Cardiac fibroblast (primary cell): ENCODE measurements at regions not wholly inside any gene's neighbourhood (a gene's known extent, or its start where the extent isn't known, plus 50 kb on each side); places are given as distances from the start of the nearest gene placed in this dataset.

ENCODE experiments used
- DNase-seq, 2 donors: peaks; one replicate each; pipeline versions ENCODE4 v3.0.0 to v3.0.0-alpha.2; 2010; ENCODE audit warnings: low read depth in 2 of 2
- H3K4me3 ChIP-seq, 2 donors: replicated peaks in 1 of 2; 1 replicate in 1 of 2; 2 replicates in 1 of 2; pipeline ENCODE4 v1.5.1; 2011; ENCODE audit warnings: low read depth in 2 of 2, low read length in 2 of 2, mild to moderate bottlenecking in 2 of 2, moderate library complexity in 1 of 2
- TF ChIP-seq, protein P1 (sequence below): IDR thresholded peaks from one replicate; pipeline ENCODE4 v1.5.1; 2011; ENCODE audit warnings: low read depth, mild to moderate bottlenecking, low read length, inconsistent platforms

DNA sequence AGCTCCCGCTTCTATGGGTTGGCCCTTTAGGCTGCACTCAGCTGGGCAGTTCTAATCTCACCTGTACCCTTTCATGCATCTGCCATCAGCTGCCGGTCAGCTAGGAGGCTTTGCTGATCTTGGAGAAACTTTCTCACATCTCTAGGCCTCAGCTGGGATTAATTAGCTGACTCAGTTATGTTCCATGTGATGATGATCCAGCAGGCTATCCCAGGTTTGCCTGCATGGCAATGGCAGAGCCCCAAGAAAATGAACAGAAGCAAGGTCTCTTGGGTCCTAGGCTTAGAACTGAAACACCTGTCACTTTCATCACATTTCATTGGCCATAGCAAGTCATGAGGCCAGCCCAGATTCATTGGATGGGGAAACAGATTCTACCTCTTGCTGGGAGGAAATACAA is 304.6 kb upstream of the TBC1D5 start:
- DNase-seq = peak in 1 of 2 donors; percentile 25
- no peak overlapping the region for H3K4me3 ChIP-seq
- TF ChIP-seq, protein P1, sequence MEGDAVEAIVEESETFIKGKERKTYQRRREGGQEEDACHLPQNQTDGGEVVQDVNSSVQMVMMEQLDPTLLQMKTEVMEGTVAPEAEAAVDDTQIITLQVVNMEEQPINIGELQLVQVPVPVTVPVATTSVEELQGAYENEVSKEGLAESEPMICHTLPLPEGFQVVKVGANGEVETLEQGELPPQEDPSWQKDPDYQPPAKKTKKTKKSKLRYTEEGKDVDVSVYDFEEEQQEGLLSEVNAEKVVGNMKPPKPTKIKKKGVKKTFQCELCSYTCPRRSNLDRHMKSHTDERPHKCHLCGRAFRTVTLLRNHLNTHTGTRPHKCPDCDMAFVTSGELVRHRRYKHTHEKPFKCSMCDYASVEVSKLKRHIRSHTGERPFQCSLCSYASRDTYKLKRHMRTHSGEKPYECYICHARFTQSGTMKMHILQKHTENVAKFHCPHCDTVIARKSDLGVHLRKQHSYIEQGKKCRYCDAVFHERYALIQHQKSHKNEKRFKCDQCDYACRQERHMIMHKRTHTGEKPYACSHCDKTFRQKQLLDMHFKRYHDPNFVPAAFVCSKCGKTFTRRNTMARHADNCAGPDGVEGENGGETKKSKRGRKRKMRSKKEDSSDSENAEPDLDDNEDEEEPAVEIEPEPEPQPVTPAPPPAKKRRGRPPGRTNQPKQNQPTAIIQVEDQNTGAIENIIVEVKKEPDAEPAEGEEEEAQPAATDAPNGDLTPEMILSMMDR = no peak

DNA sequence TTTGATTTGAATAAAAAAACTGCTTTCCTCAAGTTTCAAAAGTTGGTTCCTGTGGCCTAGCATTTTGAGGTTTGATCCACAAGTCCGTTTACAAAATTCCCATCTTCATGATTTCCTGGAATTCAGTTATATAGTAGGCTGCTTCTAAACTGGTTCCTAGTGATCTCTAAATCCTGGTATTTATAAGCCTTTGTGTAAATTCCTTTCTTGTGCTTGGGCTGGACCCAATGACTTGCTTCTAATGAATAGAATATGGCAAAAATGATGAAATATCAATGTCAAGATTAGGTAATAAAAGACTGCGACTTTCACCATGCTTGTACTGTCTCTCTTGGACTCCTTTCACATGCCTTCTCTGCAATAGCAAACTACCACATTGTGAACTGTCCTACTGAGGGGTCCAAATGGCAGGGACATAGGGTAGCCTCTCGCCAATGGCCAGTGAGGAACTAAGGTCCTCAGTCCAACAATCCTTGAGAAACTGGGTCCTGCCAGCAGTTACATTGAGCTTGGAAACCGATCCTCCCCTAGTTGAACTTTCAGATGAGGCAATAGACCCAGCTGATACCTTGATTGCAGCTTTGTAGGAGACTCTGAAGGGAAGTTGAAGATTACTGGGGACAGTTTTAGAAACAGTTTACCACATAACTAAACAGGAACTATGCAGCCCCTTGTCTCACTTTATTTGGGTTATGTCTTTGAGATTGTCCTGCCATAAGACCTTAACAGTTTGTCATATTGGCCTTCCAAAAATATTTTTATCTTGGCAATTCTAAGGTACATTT is 303.9 kb upstream of the TBC1D5 start:
- DNase-seq = no peak
- TF ChIP-seq, protein P1 = no peak
- H3K4me3 ChIP-seq = no peak overlapping the region

DNA sequence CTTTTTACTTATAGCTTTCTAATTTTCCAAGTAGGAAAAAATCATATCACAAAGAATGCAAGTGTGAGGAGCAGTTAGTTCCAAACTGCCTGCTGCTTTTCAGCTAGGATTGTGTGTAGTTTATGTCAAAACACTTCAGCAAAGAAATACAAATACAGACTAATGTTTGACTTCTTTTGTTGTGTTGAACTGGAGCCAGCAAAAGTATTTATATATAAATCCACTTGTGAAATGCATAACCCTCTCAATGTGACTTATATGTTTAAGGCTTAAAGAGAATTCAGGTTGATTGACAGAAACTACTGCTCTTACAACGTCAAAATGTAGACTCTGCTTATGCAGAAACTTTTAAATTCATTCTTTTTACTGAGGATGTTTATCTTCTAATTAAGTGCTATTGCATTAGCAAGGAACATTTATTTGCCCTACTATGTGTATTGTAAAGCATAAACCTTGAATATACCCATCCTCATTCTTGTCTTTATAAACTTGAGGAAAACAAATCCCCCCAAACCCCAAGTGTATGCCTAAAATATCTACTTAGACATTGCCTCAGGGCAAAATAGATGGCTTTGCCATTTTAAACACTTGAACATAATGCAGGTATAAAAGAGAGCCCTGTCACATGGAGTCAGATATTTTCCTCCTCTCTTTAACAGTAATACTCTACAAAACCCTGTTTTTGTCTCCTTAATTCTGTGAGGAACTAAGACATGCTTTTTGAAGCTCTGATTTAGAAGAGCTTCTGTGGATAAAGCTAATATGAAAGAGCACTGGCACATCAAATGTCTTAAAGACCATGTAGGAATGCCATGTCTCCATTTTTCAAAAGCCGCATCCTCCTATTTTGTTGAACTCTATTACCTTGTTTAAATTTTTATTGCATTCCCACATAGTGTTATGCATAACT is 302.8 kb upstream of the TBC1D5 start:
- H3K4me3 ChIP-seq = no peak overlapping the region
- TF ChIP-seq, protein P1 = no peak
- no peak for DNase-seq

DNA sequence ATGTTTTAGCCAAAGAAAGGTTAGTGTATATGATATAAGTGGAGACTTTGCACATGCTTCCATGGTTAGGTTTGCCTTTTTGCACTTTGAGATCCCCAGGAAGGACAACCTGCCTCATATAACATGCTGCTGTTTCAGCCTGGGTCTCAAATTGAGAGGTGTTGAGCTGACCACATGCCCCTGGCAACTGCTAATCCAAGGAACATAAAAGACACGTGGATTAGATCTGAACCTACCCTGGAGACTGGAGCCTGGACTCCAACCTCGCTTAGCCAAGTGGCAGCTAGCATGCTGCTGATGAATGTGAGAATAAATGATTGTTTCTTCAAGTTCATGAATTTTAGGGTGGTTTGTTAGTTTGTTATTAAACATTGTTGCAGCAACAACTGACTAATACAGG is 301.8 kb upstream of the TBC1D5 start:
- DNase-seq = no peak
- TF ChIP-seq, protein P1 = no peak
- no peak overlapping the region for H3K4me3 ChIP-seq

DNA sequence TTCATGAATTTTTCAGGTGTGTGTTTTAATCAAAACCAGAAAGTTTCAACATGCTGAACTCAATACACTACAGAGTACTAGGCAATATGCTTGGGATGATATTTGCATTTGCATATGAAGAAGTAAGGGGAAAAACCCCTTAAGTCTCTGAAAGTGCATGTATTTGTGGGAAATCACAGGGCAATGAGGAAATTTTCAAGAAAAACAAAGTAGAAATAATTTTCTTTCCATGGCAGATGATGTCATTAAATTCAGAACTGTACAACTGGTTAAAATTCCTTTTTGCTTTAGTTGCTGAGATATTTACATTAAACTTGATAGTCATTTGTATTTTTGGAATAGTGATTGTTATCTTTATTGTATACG is 294.0 kb upstream of the TBC1D5 start:
- no peak for DNase-seq
- no peak overlapping the region for H3K4me3 ChIP-seq
- TF ChIP-seq, protein P1 = no peak

DNA sequence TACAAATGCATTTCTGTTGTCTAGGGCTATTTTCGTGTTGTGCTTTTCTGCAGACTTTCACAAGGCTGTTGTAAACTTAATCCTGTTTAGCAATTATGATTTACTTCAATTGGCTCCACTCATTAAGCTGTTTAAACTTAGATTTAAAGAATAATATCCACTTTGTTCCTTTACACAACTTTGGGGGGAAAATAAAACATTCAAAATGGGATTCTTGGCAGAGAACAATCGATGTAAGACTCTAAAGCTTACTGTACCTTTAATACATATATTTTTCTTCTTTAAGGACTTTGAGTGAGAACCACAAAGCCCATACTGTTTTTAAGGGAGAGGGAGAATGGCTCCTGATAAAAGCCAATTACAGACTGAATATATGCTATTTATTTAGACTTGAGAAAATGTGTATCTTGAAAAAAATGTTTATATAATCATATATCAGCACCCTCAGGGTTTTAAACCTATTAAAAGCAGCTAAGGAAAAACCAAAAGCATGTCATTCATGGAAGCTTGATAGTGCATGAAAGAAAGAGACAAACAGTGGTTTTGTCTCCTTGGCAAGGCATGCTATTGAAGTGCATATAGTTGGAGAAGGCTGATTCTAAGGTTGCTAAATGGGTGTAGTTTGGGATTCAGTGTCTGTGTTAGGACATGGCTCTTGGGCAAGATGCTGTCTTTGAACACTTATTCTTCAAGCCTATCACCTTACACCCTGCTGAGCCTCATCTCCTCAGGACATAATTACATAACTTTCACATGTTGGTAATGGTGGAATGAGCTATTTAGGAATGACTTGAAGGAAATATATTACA is 293.4 kb upstream of the TBC1D5 start:
- H3K4me3 ChIP-seq = no peak overlapping the region
- TF ChIP-seq, protein P1 = no peak
- DNase-seq = no peak
